Right lung (tissue), 2 donors: ENCODE measurements at regions not wholly inside any gene's neighbourhood (a gene's known extent, or its start where the extent isn't known, plus 50 kb on each side); places are given as distances from the start of the nearest gene placed in this dataset.

Source experiments
- DNase-seq, 2 donors: peaks; one replicate each; pipeline ENCODE4 v3.0.0-alpha.2; 2013

DNA sequence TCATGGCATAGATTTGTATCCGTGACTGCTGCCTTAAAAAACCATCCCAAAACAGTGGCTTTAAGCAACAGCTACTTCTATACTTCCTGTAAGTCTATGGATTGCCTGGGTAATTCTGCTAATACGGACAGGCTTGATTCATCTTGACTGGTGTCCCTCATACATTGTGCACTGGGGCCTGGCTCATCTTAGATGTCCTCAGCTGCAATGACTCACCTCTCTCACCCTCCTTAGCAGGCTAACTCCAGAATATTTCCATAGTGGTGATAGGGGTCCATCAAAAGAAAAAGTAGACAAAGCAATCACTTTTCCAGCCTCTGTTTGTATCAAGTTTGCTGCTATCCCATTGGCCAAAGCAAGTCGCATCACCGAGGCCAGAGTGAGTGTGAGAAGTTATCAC, 409.1 kb upstream of the KAZN start:
- DNase-seq, result no peak

DNA sequence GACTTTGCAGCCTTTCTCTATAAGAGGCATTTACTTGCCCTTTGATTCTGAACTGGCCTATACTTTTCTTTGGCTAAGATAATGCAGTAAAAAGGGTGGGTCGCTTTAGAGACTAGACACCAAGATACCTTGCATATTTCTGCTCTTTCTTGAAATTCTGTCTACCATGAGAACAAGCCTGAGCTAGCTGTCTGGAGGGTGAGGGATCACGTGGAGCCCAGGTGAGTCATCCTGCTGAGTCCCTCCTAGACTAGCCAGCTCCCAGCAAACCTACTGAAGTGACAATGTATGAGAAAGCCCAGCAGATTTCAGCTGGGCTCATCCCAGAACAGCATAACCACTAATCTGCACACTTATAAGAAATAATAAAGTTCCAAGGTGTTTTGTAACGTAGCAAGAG, 408.0 kb upstream of the KAZN start:
- DNase-seq, result no peak

DNA sequence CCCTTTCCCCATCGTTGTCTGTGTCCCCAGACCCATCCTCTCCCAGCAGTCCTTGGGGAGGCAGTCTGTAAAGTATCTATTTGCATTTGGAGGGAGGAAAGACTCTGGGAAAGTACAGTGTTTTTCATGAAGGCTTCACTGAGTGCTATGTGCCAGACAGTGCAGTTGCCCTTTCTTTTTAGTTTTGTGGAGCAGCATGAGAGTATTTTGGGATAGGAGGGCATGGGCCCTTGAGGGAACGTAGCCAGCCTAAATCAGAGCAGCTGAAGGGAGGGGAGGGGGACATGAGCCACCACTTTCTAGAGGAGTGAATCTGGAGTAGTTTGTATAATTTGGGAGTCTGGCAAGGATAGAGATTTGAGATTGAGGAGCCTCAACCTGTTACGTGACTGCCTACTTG, 404.0 kb upstream of the KAZN start:
- no peak for DNase-seq

DNA sequence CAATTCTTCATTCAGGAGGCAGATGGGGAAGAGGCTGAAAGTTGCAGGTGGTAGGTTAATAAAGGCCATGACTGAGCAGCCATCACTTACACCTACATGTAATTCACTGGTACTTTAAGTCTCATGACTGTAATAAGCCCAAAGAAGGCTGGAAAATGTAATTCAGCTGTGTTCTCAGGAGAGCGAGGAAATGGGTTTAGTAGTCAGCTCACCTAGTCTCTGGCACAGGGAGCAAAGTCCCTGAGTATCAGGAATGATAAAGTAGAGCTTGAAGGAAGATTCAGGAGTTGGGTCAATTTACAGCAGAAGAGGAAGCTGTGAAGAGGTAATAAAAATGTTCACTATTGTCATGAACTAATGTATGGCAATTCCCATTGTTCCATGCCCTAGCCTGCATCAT, 393.4 kb upstream of the KAZN start:
- no peak for DNase-seq

DNA sequence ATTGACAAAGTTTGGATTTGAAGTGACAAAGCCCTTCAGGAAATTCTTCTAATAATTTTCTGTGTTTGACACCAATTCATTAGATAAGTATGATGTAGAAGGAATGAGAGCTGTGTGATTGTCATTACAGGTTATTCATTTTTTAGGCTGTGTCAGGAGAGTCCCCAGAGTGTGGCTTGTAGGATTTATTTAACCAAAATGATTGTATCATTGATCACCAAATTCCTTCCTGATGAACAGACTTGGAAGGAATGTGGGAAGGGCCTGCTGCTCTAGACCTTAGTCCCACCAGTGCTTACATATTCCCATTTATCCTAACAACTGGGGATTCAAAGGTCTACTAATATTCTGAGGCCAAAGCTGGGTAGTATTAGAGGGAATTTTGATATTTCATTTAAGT, 383.3 kb upstream of the KAZN start:
- no peak for DNase-seq

DNA sequence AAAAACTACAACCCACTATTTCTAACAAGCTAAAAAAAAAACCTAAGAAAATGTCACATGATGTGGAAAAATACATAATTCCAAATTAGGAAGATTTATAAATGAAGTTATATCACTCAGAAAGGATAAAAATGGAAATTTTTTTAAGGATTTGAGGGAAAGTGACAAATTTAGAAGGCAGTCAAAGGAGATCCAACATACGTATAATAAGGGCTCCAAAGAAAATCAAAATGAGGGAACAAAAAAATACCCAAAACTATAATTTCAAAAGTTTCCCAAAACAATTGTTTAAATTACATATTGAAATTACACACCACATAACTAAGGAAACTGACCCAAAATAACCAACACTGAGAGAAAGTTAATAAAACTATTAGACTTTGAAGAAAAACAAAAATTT, 381.1 kb upstream of the KAZN start:
- no peak for DNase-seq

DNA sequence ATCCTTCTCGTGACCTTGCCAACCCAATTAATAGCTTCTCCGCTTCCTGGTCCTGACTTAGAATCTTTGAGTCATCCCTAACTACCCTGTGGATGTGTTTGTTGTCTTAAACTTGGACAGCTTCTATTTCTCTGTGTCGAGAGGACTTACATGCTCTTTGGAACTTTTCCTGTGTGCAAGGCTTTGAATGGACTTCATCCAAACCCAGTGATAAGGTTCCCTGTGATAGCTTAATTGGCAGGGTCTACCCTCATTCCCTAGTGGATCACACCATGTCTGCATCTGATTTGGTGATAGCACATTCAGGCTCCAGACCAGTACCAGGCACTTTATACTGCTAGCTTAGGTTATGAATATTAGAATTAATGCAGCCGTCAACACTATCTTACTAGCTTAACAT, 378.2 kb upstream of the KAZN start:
- no peak for DNase-seq

DNA sequence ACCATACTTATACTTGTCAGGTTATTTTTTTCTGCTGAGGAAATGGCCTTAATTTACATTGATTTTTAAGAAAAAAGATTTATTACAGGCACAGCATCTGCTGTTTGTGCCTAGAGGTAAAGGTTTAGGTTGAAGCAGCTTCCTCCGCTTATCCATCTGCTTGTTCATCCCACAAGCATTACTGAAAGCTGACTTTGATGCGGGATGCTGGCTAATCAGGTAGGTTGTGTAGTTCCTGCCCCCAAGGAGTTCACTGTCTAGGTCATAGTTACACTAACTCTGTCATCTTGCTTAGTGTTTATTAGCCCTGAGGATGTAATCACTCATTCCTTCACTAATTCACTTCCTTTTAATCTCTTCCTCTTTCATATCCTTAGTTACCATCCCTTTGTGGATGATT, 377.7 kb upstream of the KAZN start:
- DNase-seq, result no peak

DNA sequence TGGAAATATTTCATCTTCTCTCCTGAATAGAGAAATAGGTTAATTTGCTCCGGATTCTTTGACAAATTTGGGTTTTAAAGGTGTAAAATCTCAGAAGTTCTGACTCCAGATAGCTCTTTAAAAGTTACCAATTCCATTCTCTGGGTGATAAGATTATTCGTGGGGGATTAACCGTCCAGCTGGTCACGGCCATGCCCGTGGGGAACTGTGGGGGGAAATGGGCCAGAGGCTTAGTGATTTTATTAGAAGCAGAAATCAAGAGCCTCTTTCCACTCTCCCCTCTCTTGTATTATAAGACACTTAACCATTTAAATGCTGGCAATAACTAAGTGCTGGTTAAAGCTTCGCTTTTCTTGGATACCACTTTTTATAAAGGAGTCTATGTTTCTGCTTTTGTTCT, 376.4 kb upstream of the KAZN start:
- DNase-seq, result no peak

DNA sequence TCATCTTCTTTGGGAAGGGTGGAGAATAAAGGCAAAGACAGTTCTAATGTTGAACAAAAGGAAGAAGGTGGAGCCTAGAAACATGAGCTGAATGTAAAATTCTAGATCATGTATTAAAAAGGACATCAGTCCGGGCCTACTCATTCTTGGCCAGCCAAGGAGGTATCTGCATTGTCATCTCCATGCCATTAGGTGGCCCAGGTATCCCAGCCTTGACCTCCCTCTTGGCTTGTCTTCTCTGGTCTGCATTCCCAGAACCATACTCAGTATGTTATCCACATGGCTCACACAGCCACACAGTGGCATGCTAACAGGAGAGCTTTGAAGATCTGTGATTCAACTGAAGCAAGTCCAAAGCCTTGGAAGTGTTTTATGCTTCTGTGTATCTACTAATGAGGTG, 369.8 kb upstream of the KAZN start:
- DNase-seq, result no peak

DNA sequence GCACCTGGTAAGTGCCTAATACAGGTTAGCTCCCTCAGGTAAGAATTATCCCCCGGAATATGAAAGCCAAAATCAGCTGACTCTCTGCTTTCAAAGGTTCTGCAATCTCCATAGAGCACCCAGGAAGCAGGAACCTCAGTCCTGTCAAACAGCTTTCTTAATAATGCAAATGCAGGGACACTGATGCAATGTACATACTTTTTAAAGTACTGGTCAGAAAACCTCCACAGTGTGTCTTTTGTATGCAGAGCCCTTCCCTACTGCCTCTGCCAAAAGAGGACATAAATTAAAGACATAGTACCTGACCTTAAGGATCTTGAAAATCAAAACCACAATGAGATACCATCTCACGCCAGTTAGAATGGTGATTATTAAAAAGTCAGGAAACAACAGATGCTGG, 365.0 kb upstream of the KAZN start:
- no peak for DNase-seq

DNA sequence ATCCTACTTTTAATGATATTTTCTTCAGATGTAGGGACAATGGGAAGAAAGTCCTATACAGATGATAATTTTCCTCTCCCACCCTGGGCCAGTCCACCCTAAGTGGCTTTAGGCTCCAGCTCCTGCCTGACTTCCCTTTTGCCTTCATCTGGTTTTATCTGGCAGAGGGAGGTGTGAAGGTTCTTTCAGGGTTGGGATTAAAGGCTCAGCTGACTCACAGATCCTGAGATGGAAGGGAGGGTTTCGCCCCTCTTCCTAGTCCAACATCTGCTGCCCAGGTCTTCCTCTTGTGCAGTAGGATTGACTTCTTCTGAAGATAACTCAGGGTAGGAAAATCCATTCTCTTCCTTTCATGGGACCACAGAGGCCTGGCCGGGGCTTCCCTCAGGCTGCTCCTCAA, 362.4 kb upstream of the KAZN start:
- DNase-seq, result no peak

DNA sequence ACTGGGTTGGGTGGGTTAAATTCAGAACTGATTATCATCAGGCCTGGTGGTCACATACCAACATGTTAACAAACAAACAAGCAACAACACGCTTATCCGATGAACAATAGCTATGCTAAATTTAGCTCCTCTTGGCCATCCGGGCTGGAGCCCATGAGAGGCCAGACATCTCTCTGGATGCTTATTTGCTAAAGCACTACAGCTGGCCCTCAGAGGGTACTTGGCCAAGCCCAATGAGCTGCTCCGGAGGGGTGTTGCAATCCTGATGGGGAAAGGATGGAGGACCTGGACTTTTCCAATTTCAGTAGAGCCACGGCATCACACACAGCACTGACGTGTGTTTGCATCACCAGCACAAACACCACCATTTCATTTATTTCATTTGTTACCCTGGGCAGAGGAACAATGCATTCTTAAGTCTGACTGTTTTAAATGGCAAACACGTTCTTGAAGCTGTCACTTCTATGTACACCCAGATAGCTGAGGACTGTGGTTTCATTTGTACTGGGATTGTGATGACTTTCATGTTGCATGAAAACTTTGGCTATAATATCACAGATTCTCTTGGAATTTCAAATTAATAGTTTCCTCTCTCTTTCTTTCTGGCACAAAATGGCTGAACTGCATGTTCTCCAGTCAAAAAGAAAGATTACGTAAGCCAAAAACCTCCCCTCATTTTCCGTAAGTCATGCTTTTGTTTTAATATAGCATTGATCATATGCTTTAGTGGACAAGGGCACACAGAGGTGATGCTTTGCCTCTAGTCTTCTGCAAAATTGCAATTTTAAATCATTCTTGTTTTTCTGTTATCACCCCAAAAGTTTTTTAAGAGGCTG, 359.8 kb upstream of the KAZN start:
- DNase-seq, result peak; percentile 78 to 85

DNA sequence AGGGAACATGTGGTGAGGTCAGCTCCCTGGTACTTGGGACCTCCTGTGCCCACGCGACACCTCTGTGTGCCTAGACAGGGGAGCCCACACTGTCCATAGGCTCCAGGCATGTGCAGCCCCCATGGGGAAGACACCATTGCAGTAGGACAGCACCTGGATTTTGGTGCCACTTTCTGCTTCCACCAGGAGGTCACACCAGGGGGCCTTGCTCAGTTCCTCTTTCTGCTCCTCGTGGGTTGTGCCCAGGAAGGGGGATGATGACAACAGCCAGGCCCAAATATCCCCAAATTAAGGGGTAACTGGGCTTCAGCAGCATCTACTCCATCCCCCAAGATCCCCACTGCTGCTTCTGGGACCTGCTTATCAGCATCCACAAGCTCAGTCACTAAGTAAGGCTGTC, 358.2 kb upstream of the KAZN start:
- DNase-seq, result no peak

DNA sequence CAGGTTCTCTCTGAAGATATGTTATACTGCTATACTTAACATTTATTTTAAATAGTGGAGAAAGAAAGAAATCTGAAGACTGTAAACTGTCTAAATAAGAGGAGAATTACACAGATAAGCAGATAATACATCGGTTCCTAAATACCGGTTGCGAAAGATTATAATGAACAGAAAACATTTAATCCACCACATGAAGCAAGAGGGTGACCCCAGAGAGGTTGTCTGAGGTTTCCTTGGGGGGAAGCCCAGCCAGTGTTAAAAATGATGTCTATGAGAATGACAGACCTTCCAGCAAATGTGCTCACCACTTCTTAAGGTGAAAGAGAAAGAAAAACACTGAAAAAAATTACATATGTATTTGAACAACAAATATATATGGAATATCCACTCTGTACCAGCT, 356.4 kb upstream of the KAZN start:
- peak; percentile 57 to 60 for DNase-seq

DNA sequence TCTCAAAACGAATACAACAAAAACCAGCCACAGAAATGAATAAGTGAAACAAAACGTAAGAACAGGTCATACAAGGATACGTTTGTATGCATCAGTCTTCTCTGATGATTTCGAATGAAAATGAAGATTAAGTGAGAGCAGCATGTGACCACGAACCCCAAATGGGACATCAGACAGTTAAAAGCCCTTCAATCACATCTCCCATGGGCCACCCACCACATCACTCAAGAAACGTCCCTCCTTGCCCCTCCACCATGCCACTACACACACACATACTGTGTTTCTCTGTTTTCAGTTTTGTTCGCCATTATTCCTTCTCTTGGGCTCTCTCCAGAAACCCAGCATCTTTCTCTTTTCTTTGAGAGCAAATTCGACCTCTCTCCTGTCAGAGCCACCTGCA, 355.6 kb upstream of the KAZN start:
- no peak for DNase-seq

DNA sequence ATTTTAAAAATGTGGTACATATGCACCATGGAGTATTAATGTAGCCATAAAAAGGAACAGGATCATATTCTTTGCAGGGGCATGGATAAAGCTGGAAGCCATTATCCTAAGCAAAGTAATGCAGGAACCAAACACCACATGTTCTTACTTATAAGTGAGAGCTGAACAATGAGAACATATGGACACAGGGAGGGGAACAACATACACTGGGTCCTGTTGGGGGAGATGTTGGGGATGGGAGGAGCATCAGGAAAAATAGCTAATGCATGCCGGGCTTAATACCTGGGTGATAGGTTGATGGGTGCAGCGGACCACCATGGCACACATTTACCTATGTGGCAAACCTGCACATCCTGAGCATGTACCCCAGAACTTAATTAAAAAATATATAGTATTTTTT, 352.5 kb upstream of the KAZN start:
- DNase-seq, result no peak

DNA sequence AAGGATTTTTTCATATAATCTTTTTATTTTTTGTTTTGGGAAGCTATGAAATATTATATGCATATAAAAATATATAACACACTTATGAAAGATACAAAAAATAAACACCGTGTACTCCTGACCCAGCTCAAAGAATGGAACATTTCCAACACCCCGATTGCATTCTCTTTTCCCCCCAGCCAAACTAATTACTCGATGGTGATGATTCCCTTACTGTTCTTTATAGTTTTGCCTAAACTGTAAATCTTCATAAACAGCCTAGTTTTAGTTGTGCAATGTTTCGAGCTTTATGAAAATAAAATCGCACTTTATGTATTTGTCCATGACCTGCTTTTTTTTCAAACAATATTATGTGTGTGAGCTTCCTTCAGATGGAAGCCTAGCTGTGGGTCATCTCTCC, 352.0 kb upstream of the KAZN start:
- DNase-seq, result peak; percentile 87 to 91

DNA sequence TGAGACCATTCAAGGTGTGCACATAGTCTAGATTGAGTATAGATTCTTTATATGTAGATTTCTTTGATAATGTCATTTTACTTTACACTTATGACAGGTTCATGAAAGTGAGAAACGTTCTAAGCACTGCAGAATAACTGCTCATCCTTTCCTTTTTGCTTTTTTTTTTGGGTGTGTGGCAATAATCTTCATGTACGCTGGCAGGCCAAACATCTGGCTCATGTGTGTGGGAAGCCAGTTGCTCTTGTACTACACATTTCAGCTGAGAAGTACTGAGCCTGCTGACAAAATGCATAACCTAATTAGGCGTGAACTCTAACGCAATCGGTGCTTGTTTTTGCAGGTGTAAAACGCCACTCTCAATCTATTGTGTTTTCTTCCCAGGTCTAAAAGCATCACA, 350.8 kb upstream of the KAZN start:
- DNase-seq, result no peak

DNA sequence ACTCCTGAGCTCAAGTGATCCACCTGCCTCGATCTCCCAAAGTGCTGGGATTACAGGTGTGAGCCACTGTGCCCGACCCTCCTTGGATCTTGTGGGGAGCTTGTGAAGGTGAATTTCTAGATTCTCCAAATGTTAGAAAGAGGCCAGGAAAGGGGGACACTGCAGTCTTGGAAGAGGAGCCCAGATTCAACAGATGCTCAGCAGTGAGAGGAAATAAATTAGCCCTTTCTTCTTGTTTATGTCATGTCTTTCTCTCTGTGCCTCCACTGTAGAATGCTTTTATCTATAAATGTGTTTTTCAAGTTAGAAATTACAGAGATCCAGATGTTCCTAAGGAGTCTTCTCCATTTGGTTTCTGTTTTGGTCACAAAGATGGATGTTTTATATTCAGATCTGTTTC, 346.6 kb upstream of the KAZN start:
- DNase-seq, result no peak

DNA sequence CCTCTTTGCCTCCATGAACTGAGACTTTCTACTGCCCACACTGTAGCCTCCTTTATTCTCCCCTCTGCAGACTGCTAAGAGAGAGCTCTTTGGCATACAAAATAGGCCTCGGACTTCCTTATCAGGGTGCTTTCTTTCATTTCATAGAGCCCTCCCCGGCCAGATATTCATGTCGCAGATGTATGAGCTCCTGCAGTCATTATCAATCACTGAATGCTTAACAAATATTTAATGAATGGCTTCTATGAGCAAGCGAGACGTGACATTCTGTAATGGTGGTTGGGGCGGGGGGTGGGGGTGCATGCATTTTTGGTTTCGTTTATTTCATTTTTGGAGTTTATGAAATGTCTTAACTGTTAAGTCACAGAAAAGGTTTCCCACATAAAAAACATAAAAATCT, 344.8 kb upstream of the KAZN start:
- no peak for DNase-seq

DNA sequence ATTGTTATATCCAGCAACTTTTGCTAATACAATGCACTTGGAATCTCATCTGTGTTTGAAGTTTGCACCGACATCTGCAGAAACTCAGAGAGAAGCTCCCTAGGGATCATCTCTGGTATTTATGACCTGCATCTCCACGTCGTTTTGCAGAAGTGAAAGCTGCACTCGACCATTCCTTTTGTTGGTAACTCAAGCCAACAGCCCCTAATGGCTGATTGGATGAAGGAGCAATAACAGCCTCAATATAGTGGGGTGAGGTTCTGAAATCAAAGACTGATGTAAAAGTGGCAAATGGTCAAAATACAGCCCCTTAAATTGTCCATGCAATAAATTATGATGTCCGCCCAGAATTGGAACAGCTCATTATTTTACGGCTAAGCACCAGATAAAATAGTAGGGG, 344.2 kb upstream of the KAZN start:
- no peak for DNase-seq

DNA sequence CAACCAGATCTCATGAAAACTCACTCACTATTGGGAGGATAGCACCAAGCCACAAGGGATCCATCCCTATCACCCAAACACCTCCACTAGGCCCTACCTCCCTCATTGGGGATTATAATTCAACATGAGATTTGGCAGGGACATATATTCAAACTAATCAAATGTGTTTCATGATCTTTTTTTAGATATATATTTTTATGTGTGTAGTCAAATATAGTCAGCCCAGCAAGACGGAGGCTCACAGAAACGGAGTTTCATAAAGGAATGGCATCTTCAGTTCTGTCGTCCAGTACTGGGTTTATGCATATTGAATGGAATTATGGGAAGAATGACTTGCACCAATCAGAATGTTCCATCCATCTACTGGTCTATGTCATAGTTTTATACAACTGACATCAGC, 343.3 kb upstream of the KAZN start:
- no peak for DNase-seq

DNA sequence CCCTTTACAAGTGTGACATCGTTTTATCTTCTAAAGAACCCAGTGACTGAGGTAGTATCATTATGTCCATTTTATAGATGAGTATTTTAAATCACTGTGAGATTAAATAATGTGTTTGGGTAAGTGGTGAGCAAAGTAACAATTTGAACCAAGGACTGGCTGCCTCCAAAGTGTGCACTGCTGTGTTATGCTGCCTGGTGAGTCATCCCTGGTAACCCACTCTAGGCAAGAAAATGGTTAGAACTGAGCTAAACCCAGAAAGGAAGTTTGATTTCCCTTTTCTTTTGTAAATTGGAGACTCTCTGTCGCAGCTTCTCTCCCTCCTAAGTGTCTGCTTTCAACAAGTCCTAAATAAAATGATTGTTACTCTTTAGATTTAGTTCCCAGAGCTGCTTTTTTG, 342.8 kb upstream of the KAZN start:
- DNase-seq, result no peak
